BJ (cell line): ENCODE measurements at regions not wholly inside any gene's neighbourhood (a gene's known extent, or its start where the extent isn't known, plus 50 kb on each side); places are given as distances from the start of the nearest gene placed in this dataset.

Experiments
- CTCF ChIA-PET: fragments of 350-600 bp; formaldehyde crosslinking; extraction: SDS; loops from one replicate; lab custom pipeline; 2021; ENCODE audit warnings: antibody characterized with exemption, inconsistent platforms; lab: Yijun Ruan, JAX
- POLR2A ChIA-PET: fragments of 300-600 bp; sonication (Branson Sonifier 250); formaldehyde crosslinking; extraction: SDS; loops from one replicate; lab custom pipeline; 2021; ENCODE audit warnings: antibody characterized with exemption; lab: Charles Lee
- DNase-seq: peaks from one replicate; pipeline ENCODE4 v3.0.0-alpha.2; 2011; ENCODE audit warnings: low read depth
- H3K27me3 ChIP-seq: 2 replicates; pipeline ENCODE4 v1.6.0; 2011; ENCODE audit warnings: low read length; ENCODE audit not compliant: control insufficient read depth, insufficient read depth
- H3K36me3 ChIP-seq: 2 replicates; pipeline ENCODE4 v1.5.1; 2011; ENCODE audit warnings: low read length; ENCODE audit not compliant: control insufficient read depth, insufficient read depth
- H3K4me3 ChIP-seq: 2 replicates; pipeline ENCODE4 v1.5.1; 2011; ENCODE audit warnings: low read depth, mild to moderate bottlenecking, control low read depth, low read length
- CTCF ChIP-seq: IDR thresholded peaks from 2 replicates; pipeline ENCODE4 v1.5.1; 2011; ENCODE audit warnings: low read depth, mild to moderate bottlenecking, control low read depth, inconsistent platforms, low read length, moderate library complexity; ENCODE audit not compliant: insufficient read depth

GRCh38 chr18:25832001-25832604 is 258.3 kb downstream of the SS18 start:
- no peak for DNase-seq
- peak; percentile 93 for TF ChIP-seq CTCF
- CTCF ChIA-PET, result interaction anchor here (0.7 to 3.0 kb wide), 25 partner anchors 9 to 955 kb away, joined by 3 to 20 read pairs (median 4); no protein-coding TSS in a partner anchor
- no peaks in the 10 kb centered on the region; the same call in none of the 2 replicates for H3K27me3 ChIP-seq
- POLR2A ChIA-PET, result no interaction called here
- no peak overlapping the region for H3K4me3 ChIP-seq
- H3K36me3 ChIP-seq, result no peaks in the 10 kb centered on the region

- CTCF ChIA-PET, result interaction anchor here (0.7 to 3.0 kb wide), 15 partner anchors 10 to 954 kb away, joined by 3 to 20 read pairs (median 4); no protein-coding TSS in a partner anchor
- Histone ChIP-seq H3K27me3 (no peaks in the 10 kb centered on the region; the same call in none of the 2 replicates), H3K4me3 (no peak overlapping the region), H3K36me3 (no peaks in the 10 kb centered on the region)
- DNase-seq, result no peak
- POLR2A ChIA-PET, result no interaction called here
- TF ChIP-seq CTCF, result no peak
These were observed 259.1 kb downstream of the SS18 start for GRCh38 chr18:25831301-25831701.

GRCh38 chr18:25830787-25831186 is 259.6 kb downstream of the SS18 start:
- no peak for DNase-seq
- ChIA-PET POLR2A (no interaction called here), CTCF (interaction anchor here (1.1 to 3.0 kb wide), 6 partner anchors 10 to 954 kb away, joined by 3 to 20 read pairs (median 3); no protein-coding TSS in a partner anchor)
- Histone ChIP-seq H3K4me3 (no peak overlapping the region), H3K27me3 (no peaks in the 10 kb centered on the region; the same call in none of the 2 replicates), H3K36me3 (no peaks in the 10 kb centered on the region)
- TF ChIP-seq CTCF, result no peak

- ChIA-PET POLR2A (no interaction called here), CTCF (interaction anchor here (1.0 to 2.3 kb wide), 5 partner anchors 9 to 951 kb away, joined by 3 to 8 read pairs (median 3); no protein-coding TSS in a partner anchor)
- Histone ChIP-seq H3K27me3 (no peaks in the 10 kb centered on the region), H3K4me3 (0 out of 2 replicates have a peak overlapping the region, but pooled peaks have one; percentile 8), H3K36me3 (no peaks in the 10 kb centered on the region)
- no peak for TF ChIP-seq CTCF
- no peak for DNase-seq
These were observed 262.4 kb downstream of the SS18 start for GRCh38 chr18:25827961-25828561.

- POLR2A ChIA-PET, result no interaction called here
- DNase-seq, result no peak
- CTCF ChIA-PET, result interaction anchor here (0.8 to 2.3 kb wide), 5 partner anchors 8 to 951 kb away, joined by 3 to 8 read pairs (median 3); no protein-coding TSS in a partner anchor
- no peaks in the 10 kb centered on the region for H3K36me3 ChIP-seq
- H3K4me3 ChIP-seq, result no peak overlapping the region
- TF ChIP-seq CTCF, result no peak
- no peaks in the 10 kb centered on the region for H3K27me3 ChIP-seq
These were observed 263.2 kb downstream of the SS18 start for GRCh38 chr18:25827228-25827627.
